Left lung (tissue), 4 donors: ENCODE measurements at regions not wholly inside any gene's neighbourhood (a gene's known extent, or its start where the extent isn't known, plus 50 kb on each side); places are given as distances from the start of the nearest gene placed in this dataset.

Experiments
- ATAC-seq: fragments of 200-7000 bp; cut with Tn5 transposase; one replicate; pipeline ENCODE4 v1.9.1; 2020; ENCODE audit warnings: moderate library complexity
- DNase-seq, 4 donors: peaks; one replicate each; pipeline ENCODE4 v3.0.0-alpha.2; 2013 to 2020
- H3K27ac ChIP-seq, 2 donors: fragments of 200-600 bp; sonication (generic) in 1 of 2; one replicate each; pipeline versions ENCODE4 v1.5.0 to v1.8.0; 2020 to 2021
- H3K27me3 ChIP-seq, 2 donors: fragments of 200-600 bp; sonication (generic) in 1 of 2; one replicate each; pipeline versions ENCODE4 v1.5.0 to v1.8.0; 2020 to 2021
- H3K36me3 ChIP-seq, 2 donors: fragments of 200-600 bp; sonication (generic) in 1 of 2; one replicate each; pipeline versions ENCODE4 v1.5.0 to v1.8.0; 2020 to 2021
- H3K4me1 ChIP-seq, 2 donors: fragments of 200-600 bp; one replicate each; pipeline ENCODE4 v1.8.0; 2021
- H3K4me3 ChIP-seq, 2 donors: fragments of 200-600 bp; sonication (generic) in 1 of 2; one replicate each; pipeline versions ENCODE4 v1.5.0 to v1.8.0; 2020 to 2021; ENCODE audit warnings: mild to moderate bottlenecking in 1 of 2
- H3K9me3 ChIP-seq, 2 donors: fragments of 200-600 bp; sonication (generic) in 1 of 2; one replicate each; pipeline versions ENCODE4 v1.5.0 to v1.8.0; 2020 to 2021
- intact Hi-C, 2 donors: fragments of 100-400 bp; cut with DNase I; formaldehyde crosslinking; loops; one replicate each; pipeline versions ENCODE4 v1.11.2 to v1.14.2; 2022
- TF ChIP-seq, protein P1 (sequence below), 2 donors: fragments of 200-600 bp; sonication (generic) in 1 of 2; IDR thresholded peaks; one replicate each; pipeline versions ENCODE4 v1.5.0 to v1.8.0; 2021; ENCODE audit warnings: antibody characterized with exemption in 2 of 2
- donor health status: DM: no; HTN: yes; CAD: no.
- donor health status: DM: no; HTN: no; CAD: no.

DNA sequence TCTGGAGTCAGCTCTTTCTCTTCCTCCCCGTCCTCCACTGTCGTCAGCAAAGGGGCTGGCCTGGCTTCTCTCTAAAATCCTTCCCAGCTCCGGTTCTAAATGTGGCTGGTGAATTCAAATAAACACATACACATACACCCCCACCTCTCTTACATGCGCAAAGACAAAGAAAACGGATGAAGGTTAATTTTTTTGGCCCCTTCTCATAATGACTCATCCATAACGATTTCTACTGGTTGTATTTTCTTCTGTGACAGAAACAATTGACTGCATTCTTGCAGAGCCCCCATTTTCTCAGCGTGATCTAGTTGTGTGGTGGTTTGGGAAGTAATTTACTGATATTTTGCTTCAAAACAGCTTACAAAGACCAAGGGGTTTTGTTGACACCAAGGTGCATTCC, 130.0 kb upstream of the NTM start:
- intact Hi-C loops: no loop called here
- H3K27me3 ChIP-seq: peaks cover 0 to 6% of the 10 kb centered on the region in 2 donors
- no peak overlapping the region for H3K27ac ChIP-seq
- DNase-seq (no peak), ATAC-seq (no peak)
- no peaks in the 10 kb centered on the region for H3K9me3 ChIP-seq
- TF ChIP-seq, protein P1, sequence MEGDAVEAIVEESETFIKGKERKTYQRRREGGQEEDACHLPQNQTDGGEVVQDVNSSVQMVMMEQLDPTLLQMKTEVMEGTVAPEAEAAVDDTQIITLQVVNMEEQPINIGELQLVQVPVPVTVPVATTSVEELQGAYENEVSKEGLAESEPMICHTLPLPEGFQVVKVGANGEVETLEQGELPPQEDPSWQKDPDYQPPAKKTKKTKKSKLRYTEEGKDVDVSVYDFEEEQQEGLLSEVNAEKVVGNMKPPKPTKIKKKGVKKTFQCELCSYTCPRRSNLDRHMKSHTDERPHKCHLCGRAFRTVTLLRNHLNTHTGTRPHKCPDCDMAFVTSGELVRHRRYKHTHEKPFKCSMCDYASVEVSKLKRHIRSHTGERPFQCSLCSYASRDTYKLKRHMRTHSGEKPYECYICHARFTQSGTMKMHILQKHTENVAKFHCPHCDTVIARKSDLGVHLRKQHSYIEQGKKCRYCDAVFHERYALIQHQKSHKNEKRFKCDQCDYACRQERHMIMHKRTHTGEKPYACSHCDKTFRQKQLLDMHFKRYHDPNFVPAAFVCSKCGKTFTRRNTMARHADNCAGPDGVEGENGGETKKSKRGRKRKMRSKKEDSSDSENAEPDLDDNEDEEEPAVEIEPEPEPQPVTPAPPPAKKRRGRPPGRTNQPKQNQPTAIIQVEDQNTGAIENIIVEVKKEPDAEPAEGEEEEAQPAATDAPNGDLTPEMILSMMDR (IDR thresholded peaks at IDR 0.05): no peak
- H3K4me1 ChIP-seq: no peaks in the 10 kb centered on the region
- no peaks in the 10 kb centered on the region for H3K36me3 ChIP-seq
- no peak overlapping the region for H3K4me3 ChIP-seq

DNA sequence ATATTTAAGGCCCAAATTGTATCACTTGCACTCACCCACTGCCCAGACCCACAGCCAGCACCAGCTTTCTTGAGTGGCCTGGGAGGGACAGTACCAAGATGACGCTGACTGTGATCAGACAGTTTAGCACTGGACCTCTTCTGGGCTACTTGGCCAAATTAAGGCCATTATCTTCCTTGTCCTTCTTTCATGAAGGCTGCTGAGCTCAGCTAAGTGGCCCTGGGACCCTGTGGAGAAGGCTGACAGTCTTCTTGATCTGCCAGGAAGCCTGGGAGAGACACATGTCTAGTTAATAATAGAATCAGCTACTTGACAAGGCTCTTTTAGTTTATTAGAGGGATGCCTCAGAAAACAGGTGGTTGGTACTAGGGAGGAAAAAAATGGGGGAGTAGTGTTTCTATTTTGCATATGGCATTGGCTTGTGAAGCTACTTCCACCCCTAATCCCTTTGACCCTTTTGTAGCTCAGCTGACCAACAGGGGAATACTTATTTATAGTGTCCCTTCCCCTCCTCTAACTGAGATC, 127.9 kb upstream of the NTM start:
- TF ChIP-seq, protein P1 (IDR thresholded peaks at IDR 0.05): no peak
- Histone ChIP-seq H3K27me3 (peaks cover 7 to 12% of the 10 kb centered on the region in 2 donors), H3K36me3 (no peaks in the 10 kb centered on the region), H3K9me3 (no peaks in the 10 kb centered on the region), H3K4me3 (no peak overlapping the region), H3K27ac (no peak overlapping the region), H3K4me1 (no peaks in the 10 kb centered on the region)
- intact Hi-C loops: no loop called here
- ATAC-seq (no peak), DNase-seq (no peak)

DNA sequence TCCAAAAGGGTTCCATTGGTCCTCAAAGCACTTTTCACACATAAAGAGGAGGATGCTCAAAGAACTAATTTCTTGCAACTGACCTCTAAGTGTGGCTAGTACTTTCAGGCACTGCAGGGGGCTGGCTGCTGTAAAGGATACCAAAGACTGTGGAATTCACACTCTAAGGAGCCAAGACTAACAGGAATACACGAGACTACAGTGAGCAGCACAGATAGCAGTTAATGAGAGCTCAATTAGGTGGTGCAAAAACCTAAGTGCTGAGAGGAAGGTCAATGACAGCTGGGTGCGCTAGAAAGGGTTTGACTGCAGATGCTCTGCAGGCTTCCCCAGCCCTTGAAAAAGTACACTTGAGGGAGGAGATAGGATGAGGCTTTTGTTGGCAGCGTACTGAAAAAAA, 124.3 kb upstream of the NTM start:
- no peak overlapping the region for H3K4me3 ChIP-seq
- no peak overlapping the region for H3K27ac ChIP-seq
- ATAC-seq: no peak
- no peak for DNase-seq
- peaks cover 7 to 12% of the 10 kb centered on the region in 2 donors for H3K27me3 ChIP-seq
- H3K9me3 ChIP-seq: no peaks in the 10 kb centered on the region
- no peaks in the 10 kb centered on the region for H3K4me1 ChIP-seq
- TF ChIP-seq, protein P1 (IDR thresholded peaks at IDR 0.05): no peak
- no peaks in the 10 kb centered on the region for H3K36me3 ChIP-seq
- intact Hi-C loops: no loop called here

DNA sequence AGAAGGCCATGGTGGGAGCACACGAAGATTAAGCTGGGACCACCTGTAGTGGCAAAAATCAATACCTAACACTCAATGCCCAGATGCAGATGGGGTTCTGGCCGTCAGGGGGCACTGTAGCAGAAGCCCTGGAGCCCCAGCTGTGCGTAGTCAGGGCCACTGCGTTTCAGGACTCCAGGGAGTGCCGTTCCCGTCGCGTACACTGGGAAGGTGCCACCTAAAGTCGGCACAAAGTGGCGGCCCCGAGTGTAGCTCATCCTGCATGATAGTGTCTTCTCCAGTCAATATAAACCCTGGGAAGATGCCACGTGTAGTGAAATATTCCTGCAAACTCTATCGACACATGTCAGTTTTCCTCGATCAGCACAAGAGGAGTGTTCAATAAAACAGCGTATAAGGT, 123.8 kb upstream of the NTM start:
- peaks cover 7 to 12% of the 10 kb centered on the region in 2 donors for H3K27me3 ChIP-seq
- ATAC-seq: peak; percentile 93

DNA sequence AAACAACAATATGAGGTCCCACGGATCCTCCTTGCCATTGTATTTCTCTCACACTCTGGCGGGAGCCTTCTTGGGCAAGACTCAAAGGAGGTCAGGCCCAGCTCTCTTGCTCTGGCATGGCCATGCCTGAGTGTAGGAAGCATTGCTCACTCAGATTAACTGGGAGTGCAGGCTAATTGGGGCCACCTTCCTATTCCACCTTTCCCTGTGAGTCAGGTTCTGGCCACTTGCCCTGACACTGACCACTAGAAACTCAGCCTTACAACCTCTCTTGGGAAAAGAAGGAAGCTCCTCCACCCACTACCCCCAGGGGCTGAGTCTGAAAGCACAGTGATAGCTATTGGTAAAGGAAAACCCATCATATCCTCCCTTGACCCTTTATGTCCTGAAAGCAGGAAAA, 121.8 kb upstream of the NTM start:
- intact Hi-C loops: no loop called here
- no peak for ATAC-seq
- Histone ChIP-seq H3K27ac (no peak overlapping the region), H3K36me3 (no peaks in the 10 kb centered on the region), H3K9me3 (no peaks in the 10 kb centered on the region), H3K4me3 (no peak overlapping the region), H3K27me3 (peaks cover 7 to 12% of the 10 kb centered on the region in 2 donors), H3K4me1 (no peaks in the 10 kb centered on the region)
- TF ChIP-seq, protein P1 (IDR thresholded peaks at IDR 0.05): no peak
- no peak for DNase-seq

More for the DNA sequence above, 123.8 kb upstream of the NTM start:
- DNase-seq: peak in 2 of 4 donors; percentile 29 to 76
- no peaks in the 10 kb centered on the region for H3K4me1 ChIP-seq
- H3K9me3 ChIP-seq: no peaks in the 10 kb centered on the region
- H3K27ac ChIP-seq: no peak overlapping the region
- no peaks in the 10 kb centered on the region for H3K36me3 ChIP-seq
- TF ChIP-seq, protein P1 (IDR thresholded peaks at IDR 0.05): peak; percentile 35 to 50
- intact Hi-C loops: no loop called here
- no peak overlapping the region for H3K4me3 ChIP-seq
